Activated naive CD8-positive, alpha-beta T cell treated with anti-CD3 and anti-CD28 coated beads for 36 hours (primary cell): ENCODE measurements at regions not wholly inside any gene's neighbourhood (a gene's known extent, or its start where the extent isn't known, plus 50 kb on each side); places are given as distances from the start of the nearest gene placed in this dataset.
"Not testable (repeated sequence)": the region's sequence is repeated elsewhere in the genome, so short reads cannot be mapped to it uniquely, and the experiment has no call there.

Experiments used
- DNase-seq: peaks from one replicate; pipeline ENCODE4 v3.0.0; 2021
- H3K27ac Mint-ChIP-seq: one replicate; pipeline ENCODE4 v1.8.0; 2022; ENCODE audit warnings: mild to moderate bottlenecking, moderate library complexity, mixed read lengths
- H3K27me3 Mint-ChIP-seq: one replicate; pipeline ENCODE4 v1.8.0; 2022; ENCODE audit warnings: mild to moderate bottlenecking, mixed read lengths
- H3K36me3 Mint-ChIP-seq: one replicate; pipeline ENCODE4 v1.8.0; 2021; ENCODE audit warnings: mild to moderate bottlenecking, mixed read lengths
- H3K4me1 Mint-ChIP-seq: one replicate; pipeline ENCODE4 v1.8.0; 2021; ENCODE audit warnings: mixed read lengths
- H3K4me3 Mint-ChIP-seq: one replicate; pipeline ENCODE4 v1.8.0; 2022; ENCODE audit warnings: mild to moderate bottlenecking, moderate library complexity, mixed read lengths
- H3K9me3 Mint-ChIP-seq: one replicate; pipeline ENCODE4 v1.8.0; 2022; ENCODE audit warnings: mixed read lengths

GRCh38 chr1:83058327-83058726 lies 940.6 kb downstream of the TTLL7 start:
- H3K4me1 Mint-ChIP-seq = no peaks in the 10 kb centered on the region
- H3K4me3 Mint-ChIP-seq = no peak overlapping the region
- no peaks in the 10 kb centered on the region for H3K36me3 Mint-ChIP-seq

GRCh38 chr1:83055391-83056170 lies 943.4 kb downstream of the TTLL7 start:
- no peak overlapping the region for H3K4me3 Mint-ChIP-seq
- peaks cover 2% of the 10 kb centered on the region for H3K36me3 Mint-ChIP-seq
- peaks cover 8% of the 10 kb centered on the region for H3K9me3 Mint-ChIP-seq
- DNase-seq = no peak
- H3K27ac Mint-ChIP-seq = no peak overlapping the region
- H3K4me1 Mint-ChIP-seq = no peaks in the 10 kb centered on the region
- no peaks in the 10 kb centered on the region for H3K27me3 Mint-ChIP-seq

More at GRCh38 chr1:83058327-83058726, 940.6 kb downstream of the TTLL7 start:
- H3K27me3 Mint-ChIP-seq = no peaks in the 10 kb centered on the region
- DNase-seq = no peak
- no peak overlapping the region for H3K27ac Mint-ChIP-seq
- no peaks in the 10 kb centered on the region for H3K9me3 Mint-ChIP-seq

GRCh38 chr1:83053446-83053845 lies 945.5 kb downstream of the TTLL7 start:
- H3K9me3 Mint-ChIP-seq = peaks cover 8% of the 10 kb centered on the region
- H3K36me3 Mint-ChIP-seq = peaks cover 2% of the 10 kb centered on the region
- no peak for DNase-seq
- no peak overlapping the region for H3K4me3 Mint-ChIP-seq
- no peaks in the 10 kb centered on the region for H3K4me1 Mint-ChIP-seq
- no peak overlapping the region for H3K27ac Mint-ChIP-seq
- no peaks in the 10 kb centered on the region for H3K27me3 Mint-ChIP-seq

- DNase-seq = no peak
- peaks cover 8% of the 10 kb centered on the region for H3K9me3 Mint-ChIP-seq
- no peaks in the 10 kb centered on the region for H3K27me3 Mint-ChIP-seq
- H3K4me3 Mint-ChIP-seq = no peak overlapping the region
- H3K4me1 Mint-ChIP-seq = no peaks in the 10 kb centered on the region
- H3K27ac Mint-ChIP-seq = no peak overlapping the region
- peaks cover 2% of the 10 kb centered on the region for H3K36me3 Mint-ChIP-seq
Measured at GRCh38 chr1:83052865-83053264, 946.1 kb downstream of the TTLL7 start.

GRCh38 chr1:83051053-83051452 lies 947.9 kb downstream of the TTLL7 start:
- not testable (repeated sequence) for H3K4me3 Mint-ChIP-seq, H3K27ac Mint-ChIP-seq, H3K27me3 Mint-ChIP-seq, H3K36me3 Mint-ChIP-seq, H3K4me1 Mint-ChIP-seq, H3K9me3 Mint-ChIP-seq, DNase-seq

- H3K4me1 Mint-ChIP-seq = no peaks in the 10 kb centered on the region
- no peak overlapping the region for H3K27ac Mint-ChIP-seq
- no peaks in the 10 kb centered on the region for H3K36me3 Mint-ChIP-seq
- no peaks in the 10 kb centered on the region for H3K9me3 Mint-ChIP-seq
- H3K4me3 Mint-ChIP-seq = no peak overlapping the region
- H3K27me3 Mint-ChIP-seq = peaks cover 3% of the 10 kb centered on the region
- no peak for DNase-seq
Measured at GRCh38 chr1:83043244-83043643, 955.7 kb downstream of the TTLL7 start.

GRCh38 chr1:83039091-83039490 lies 959.8 kb downstream of the TTLL7 start:
- not testable (repeated sequence) for H3K4me3 Mint-ChIP-seq, H3K27me3 Mint-ChIP-seq, H3K27ac Mint-ChIP-seq, H3K36me3 Mint-ChIP-seq, H3K4me1 Mint-ChIP-seq, DNase-seq, H3K9me3 Mint-ChIP-seq

- DNase-seq = no peak
- no peaks in the 10 kb centered on the region for H3K4me1 Mint-ChIP-seq
- no peaks in the 10 kb centered on the region for H3K27me3 Mint-ChIP-seq
- H3K4me3 Mint-ChIP-seq = no peak overlapping the region
- H3K27ac Mint-ChIP-seq = no peak overlapping the region
- peaks cover 12% of the 10 kb centered on the region for H3K9me3 Mint-ChIP-seq
- H3K36me3 Mint-ChIP-seq = peaks cover 1% of the 10 kb centered on the region
Measured at GRCh38 chr1:83034851-83035250, 964.1 kb downstream of the TTLL7 start.

GRCh38 chr1:83033682-83034081 lies 965.2 kb downstream of the TTLL7 start:
- DNase-seq = no peak
- H3K4me3 Mint-ChIP-seq = no peak overlapping the region

GRCh38 chr1:83029916-83030315 lies 969.0 kb downstream of the TTLL7 start:
- no peaks in the 10 kb centered on the region for H3K36me3 Mint-ChIP-seq
- H3K27ac Mint-ChIP-seq = no peak overlapping the region
- no peak overlapping the region for H3K4me3 Mint-ChIP-seq

More at GRCh38 chr1:83033682-83034081, 965.2 kb downstream of the TTLL7 start:
- Mint-ChIP-seq H3K27ac (no peak overlapping the region), H3K9me3 (peaks cover 12% of the 10 kb centered on the region), H3K36me3 (peaks cover 1% of the 10 kb centered on the region), H3K27me3 (no peaks in the 10 kb centered on the region), H3K4me1 (no peaks in the 10 kb centered on the region)

GRCh38 chr1:83029050-83029449 lies 969.9 kb downstream of the TTLL7 start:
- H3K27me3 Mint-ChIP-seq = no peaks in the 10 kb centered on the region
- no peak overlapping the region for H3K4me3 Mint-ChIP-seq
- peaks cover 5% of the 10 kb centered on the region for H3K9me3 Mint-ChIP-seq
- no peak overlapping the region for H3K27ac Mint-ChIP-seq
- H3K4me1 Mint-ChIP-seq = peaks cover 4% of the 10 kb centered on the region
- DNase-seq = no peak
- no peaks in the 10 kb centered on the region for H3K36me3 Mint-ChIP-seq

More at GRCh38 chr1:83029916-83030315, 969.0 kb downstream of the TTLL7 start:
- Mint-ChIP-seq H3K9me3 (peaks cover 5% of the 10 kb centered on the region), H3K27me3 (no peaks in the 10 kb centered on the region), H3K4me1 (peaks cover 4% of the 10 kb centered on the region)
- no peak for DNase-seq

- H3K36me3 Mint-ChIP-seq = no peaks in the 10 kb centered on the region
- H3K4me1 Mint-ChIP-seq = peaks cover 4% of the 10 kb centered on the region
- H3K9me3 Mint-ChIP-seq = peaks cover 5% of the 10 kb centered on the region
- no peak for DNase-seq
- H3K4me3 Mint-ChIP-seq = no peak overlapping the region
- H3K27ac Mint-ChIP-seq = no peak overlapping the region
- H3K27me3 Mint-ChIP-seq = no peaks in the 10 kb centered on the region
Measured at GRCh38 chr1:83028467-83028866, 970.5 kb downstream of the TTLL7 start.

- DNase-seq = no peak
- Mint-ChIP-seq H3K9me3 (peaks cover 5% of the 10 kb centered on the region), H3K4me1 (peaks cover 4% of the 10 kb centered on the region), H3K4me3 (no peak overlapping the region), H3K27ac (no peak overlapping the region), H3K27me3 (no peaks in the 10 kb centered on the region), H3K36me3 (no peaks in the 10 kb centered on the region)
Measured at GRCh38 chr1:83027511-83027910, 971.4 kb downstream of the TTLL7 start.

- no peak overlapping the region for H3K27ac Mint-ChIP-seq
- H3K27me3 Mint-ChIP-seq = no peaks in the 10 kb centered on the region
- peaks cover 4% of the 10 kb centered on the region for H3K4me1 Mint-ChIP-seq
- no peaks in the 10 kb centered on the region for H3K36me3 Mint-ChIP-seq
- peaks cover 5% of the 10 kb centered on the region for H3K9me3 Mint-ChIP-seq
- no peak for DNase-seq
- H3K4me3 Mint-ChIP-seq = no peak overlapping the region
Measured at GRCh38 chr1:83026745-83027144, 972.2 kb downstream of the TTLL7 start.

GRCh38 chr1:83024251-83024767 lies 974.6 kb downstream of the TTLL7 start:
- Mint-ChIP-seq H3K36me3 (no peaks in the 10 kb centered on the region), H3K4me1 (peaks cover 4% of the 10 kb centered on the region), H3K27me3 (no peaks in the 10 kb centered on the region), H3K27ac (no peak overlapping the region), H3K9me3 (no peaks in the 10 kb centered on the region), H3K4me3 (no peak overlapping the region)
- DNase-seq = no peak

- Mint-ChIP-seq H3K4me1 (peaks cover 4% of the 10 kb centered on the region), H3K36me3 (no peaks in the 10 kb centered on the region), H3K27ac (no peak overlapping the region), H3K9me3 (no peaks in the 10 kb centered on the region), H3K4me3 (no peak overlapping the region), H3K27me3 (no peaks in the 10 kb centered on the region)
- no peak for DNase-seq
Measured at GRCh38 chr1:83023212-83023611, 975.7 kb downstream of the TTLL7 start.
